AG09319 (cell line): ENCODE measurements at regions not wholly inside any gene's neighbourhood (a gene's known extent, or its start where the extent isn't known, plus 50 kb on each side); places are given as distances from the start of the nearest gene placed in this dataset.

Experiments used
- DNase-seq: peaks from one replicate; pipeline ENCODE4 v3.0.0-alpha.2; 2010; ENCODE audit warnings: low read depth; ENCODE audit errors: extremely low read depth
- CTCF ChIP-seq: IDR thresholded peaks from 2 replicates; pipeline ENCODE4 v1.5.1; 2011; ENCODE audit warnings: low read depth, mild to moderate bottlenecking, inconsistent platforms, low read length, moderate library complexity

- peak; percentile 31 for DNase-seq
- no peak for TF ChIP-seq CTCF
Observed at GRCh38 chr6:4459032-4459431, 317.2 kb upstream of the CDYL start.

DNA sequence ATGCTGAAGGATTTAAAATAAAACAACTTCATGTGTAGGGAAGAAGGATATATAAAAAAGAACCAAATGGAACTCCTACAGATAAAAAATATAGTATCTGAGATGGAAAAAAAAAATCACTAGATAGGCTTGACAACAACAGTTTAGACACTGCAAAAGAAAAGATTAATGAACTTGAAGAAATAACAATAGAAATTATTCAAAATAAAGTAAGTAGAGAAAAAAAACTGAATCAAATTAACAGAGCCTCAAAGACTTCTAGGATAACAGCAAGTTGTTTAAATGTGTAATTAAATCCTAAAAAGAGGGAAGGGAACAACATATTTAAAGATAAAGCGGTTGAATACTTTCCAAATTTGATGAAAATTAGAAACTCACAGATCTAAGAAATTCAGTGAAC is 316.3 kb upstream of the ECI2 start:
- no peak for DNase-seq
- no peak for TF ChIP-seq CTCF

DNA sequence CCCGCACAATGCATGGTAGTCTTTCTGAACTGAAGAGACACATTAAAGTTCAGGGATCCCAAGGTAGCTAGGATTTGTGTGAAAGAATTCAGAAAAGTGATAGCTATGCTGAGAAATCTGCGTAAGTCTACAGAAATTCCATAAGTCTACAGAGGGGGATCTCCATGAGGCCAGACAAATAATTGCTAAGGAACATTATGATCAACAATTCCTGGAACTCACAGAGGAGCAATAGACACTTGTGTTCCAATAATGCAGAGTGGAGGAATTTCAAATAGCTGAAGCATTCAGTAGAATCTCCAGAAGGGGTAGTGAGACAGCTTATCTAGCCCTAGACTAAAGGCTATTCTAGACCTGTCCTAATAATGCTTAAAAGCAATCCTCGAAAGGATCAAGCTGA is 315.7 kb upstream of the ECI2 start:
- TF ChIP-seq CTCF, result no peak

DNA sequence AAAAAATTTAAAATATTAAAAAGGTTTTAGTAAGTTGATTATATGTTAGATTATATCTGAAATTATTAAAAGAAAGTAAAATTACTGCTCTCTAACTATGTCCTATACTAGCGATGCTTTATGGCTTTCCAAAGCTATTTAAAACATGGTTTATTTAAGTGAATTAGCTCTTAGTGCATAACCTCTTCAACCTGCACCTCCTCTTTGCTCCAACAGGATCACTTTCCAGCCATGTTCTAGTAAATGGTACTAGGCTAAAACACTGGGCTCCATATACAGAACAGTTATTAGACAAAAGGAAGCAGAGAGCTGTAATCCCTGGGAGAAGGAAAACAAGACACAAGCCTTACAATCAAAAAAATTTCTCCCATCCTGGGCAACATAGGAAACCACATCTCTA is 314.9 kb upstream of the ECI2 start:
- TF ChIP-seq CTCF, result no peak
- no peak for DNase-seq

More for the DNA sequence above, 315.7 kb upstream of the ECI2 start:
- DNase-seq, result no peak

GRCh38 chr6:4449409-4449808 is 314.0 kb upstream of the ECI2 start:
- no peak for TF ChIP-seq CTCF
- DNase-seq, result no peak

DNA sequence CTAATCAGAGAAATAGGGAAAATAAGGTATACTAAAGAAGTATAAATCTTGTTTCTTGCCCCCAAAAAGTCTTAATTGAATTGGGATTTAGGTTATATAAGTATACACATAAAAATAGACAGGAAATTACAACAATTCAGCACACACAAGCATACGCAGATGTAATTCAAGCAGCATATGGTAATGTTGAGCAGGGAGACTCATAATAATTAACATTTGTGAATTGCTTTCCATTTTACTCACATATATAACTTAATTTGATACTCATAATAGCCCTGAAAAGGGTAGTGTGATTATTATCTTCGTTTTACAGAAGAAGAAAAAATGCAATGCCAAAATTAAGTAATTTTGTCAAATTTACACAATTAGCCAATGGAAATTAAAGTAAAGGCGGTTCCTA is 313.5 kb upstream of the ECI2 start:
- no peak for DNase-seq
- TF ChIP-seq CTCF, result no peak

DNA sequence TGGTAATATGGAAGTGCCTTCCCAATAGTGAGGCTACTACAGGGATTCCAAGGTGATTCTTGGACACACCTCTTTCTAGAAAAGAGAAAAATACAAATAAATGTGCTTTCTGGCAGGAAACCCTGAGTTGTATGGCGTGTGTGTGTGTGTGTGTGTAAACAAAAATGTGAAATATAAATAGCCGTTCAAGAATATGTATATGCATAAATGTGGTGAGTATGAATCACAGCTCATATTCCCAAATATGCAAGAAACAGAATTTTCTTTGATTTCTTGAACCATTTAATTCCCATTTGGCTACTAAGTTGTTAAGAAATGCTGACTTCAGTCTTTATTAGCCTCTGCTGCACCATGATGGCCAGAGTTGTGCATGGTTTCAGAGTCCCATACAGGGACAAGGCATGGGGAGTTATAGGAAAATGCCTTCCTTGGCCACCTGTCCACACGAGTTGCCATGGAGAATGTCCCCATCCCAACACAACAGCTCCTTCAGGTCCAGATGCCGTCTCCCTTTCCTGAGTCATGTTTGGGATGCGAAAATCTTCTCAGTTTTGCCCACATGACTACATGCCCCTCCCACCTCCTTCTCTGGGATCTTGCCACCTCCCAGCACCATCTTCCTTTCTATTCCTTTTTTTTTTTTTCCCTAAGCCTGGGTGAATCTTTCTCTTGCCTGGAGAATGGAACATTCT is 312.4 kb upstream of the ECI2 start:
- DNase-seq, result no peak
- TF ChIP-seq CTCF, result no peak
